ENCODE measurements at regions not wholly inside any gene's neighbourhood (a gene's known extent, or its start where the extent isn't known, plus 50 kb on each side); places are given as distances from the start of the nearest gene placed in this dataset.

DNA sequence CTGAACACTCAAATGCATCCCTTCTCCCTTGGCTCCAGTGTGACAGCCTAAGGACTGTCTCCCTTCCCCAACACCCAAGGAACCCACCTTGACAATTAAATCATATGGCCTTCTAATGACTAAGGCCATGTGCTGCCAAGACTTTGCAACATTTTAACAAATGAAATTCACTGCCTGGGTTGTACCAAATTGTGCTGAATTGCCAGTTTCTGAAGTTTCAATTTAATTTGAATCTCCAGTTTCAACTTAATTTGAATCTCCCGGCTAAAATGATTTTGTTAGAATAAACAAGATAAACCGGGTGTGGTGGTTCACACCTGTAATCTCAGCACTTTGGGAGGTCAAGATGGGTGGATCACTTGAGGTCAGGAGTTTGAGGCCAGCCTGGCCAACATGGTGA, 72.4 kb upstream of the RAP2B start:
- Histone ChIP-seq H3K27me3 (ENCODE audit: insufficient read depth, low read length) (no peaks in the 10 kb centered on the region), H3K36me3 (ENCODE audit: insufficient read depth, low read length) (no peaks in the 10 kb centered on the region), H2AFZ (ENCODE audit: low read length, unreplicated experiment) (no peak overlapping the region), H3K4me3 (ENCODE audit: low read depth, low read length) (no peak overlapping the region), H3K4me1 (ENCODE audit: control insufficient read depth, insufficient read depth, low read length, unreplicated experiment) (peaks cover 1% of the 10 kb centered on the region), H3K27ac (ENCODE audit: low read depth, low read length) (no peak overlapping the region), H3K79me2 (ENCODE audit: control insufficient read depth, insufficient read depth, low read length, unreplicated experiment) (no peaks in the 10 kb centered on the region)

- Histone ChIP-seq H3K4me1 (ENCODE audit: control insufficient read depth, insufficient read depth, low read length, unreplicated experiment) (no peaks in the 10 kb centered on the region), H3K79me2 (ENCODE audit: control insufficient read depth, insufficient read depth, low read length, unreplicated experiment) (no peaks in the 10 kb centered on the region), H3K4me3 (ENCODE audit: low read depth, low read length) (no peak overlapping the region), H3K36me3 (ENCODE audit: insufficient read depth, low read length) (no peaks in the 10 kb centered on the region), H3K27ac (ENCODE audit: low read depth, low read length) (no peak overlapping the region), H3K27me3 (ENCODE audit: insufficient read depth, low read length) (no peaks in the 10 kb centered on the region), H2AFZ (ENCODE audit: low read length, unreplicated experiment) (no peak overlapping the region)
These were observed 71.1 kb upstream of the RAP2B start for GRCh38 chr3:153090973-153091372.

DNA sequence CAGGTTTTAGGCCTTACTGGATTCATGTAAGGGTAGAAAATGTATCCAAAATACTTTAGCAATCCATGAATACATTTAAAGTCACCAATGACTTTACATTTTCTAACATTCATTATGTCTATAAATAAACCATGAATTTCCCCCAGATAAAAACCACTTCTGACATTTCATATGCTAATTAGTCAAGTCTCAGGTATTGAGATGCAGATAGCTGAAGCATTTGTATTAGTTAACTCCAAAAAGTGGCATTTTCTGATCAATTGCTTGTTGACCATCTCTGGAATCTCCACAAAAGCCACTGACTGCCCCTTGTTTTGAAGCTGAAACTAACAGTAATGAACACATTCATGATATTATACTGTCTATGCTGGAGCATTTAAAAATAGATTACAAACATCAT, 68.4 kb upstream of the RAP2B start:
- Histone ChIP-seq H3K4me3 (ENCODE audit: low read depth, low read length) (no peak overlapping the region), H3K27ac (ENCODE audit: low read depth, low read length) (no peak overlapping the region), H3K36me3 (ENCODE audit: insufficient read depth, low read length) (no peaks in the 10 kb centered on the region), H3K79me2 (ENCODE audit: control insufficient read depth, insufficient read depth, low read length, unreplicated experiment) (no peaks in the 10 kb centered on the region), H2AFZ (ENCODE audit: low read length, unreplicated experiment) (peak overlapping the region; percentile 3), H3K4me1 (ENCODE audit: control insufficient read depth, insufficient read depth, low read length, unreplicated experiment) (no peaks in the 10 kb centered on the region), H3K27me3 (ENCODE audit: insufficient read depth, low read length) (no peaks in the 10 kb centered on the region)

- Histone ChIP-seq H2AFZ (ENCODE audit: low read length, unreplicated experiment) (peak overlapping the region; percentile 5), H3K79me2 (ENCODE audit: control insufficient read depth, insufficient read depth, low read length, unreplicated experiment) (no peaks in the 10 kb centered on the region), H3K27ac (ENCODE audit: low read depth, low read length) (no peak overlapping the region), H3K4me1 (ENCODE audit: control insufficient read depth, insufficient read depth, low read length, unreplicated experiment) (no peaks in the 10 kb centered on the region), H3K4me3 (ENCODE audit: low read depth, low read length) (no peak overlapping the region), H3K36me3 (ENCODE audit: insufficient read depth, low read length) (no peaks in the 10 kb centered on the region), H3K27me3 (ENCODE audit: insufficient read depth, low read length) (no peaks in the 10 kb centered on the region)
These were observed 67.6 kb upstream of the RAP2B start for GRCh38 chr3:153094386-153094785.

DNA sequence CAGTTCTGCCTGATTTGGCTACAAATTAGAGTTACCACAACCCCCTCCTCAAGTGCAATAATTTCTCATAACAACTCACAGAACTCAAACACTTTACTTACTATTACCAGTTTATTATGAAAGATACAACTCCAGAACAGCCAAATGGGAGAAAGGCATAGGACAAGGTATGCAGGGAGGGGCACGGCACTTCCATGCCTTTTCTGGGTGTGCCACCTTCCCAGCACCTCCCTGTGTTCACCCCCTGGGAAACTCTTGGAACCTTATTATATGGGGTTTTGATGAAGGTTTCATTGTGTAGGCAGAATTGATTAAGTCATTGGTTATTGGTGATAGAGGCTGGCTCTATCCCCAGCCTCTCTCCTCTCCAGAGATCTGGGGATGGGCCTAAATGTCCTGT, 66.6 kb upstream of the RAP2B start:
- Histone ChIP-seq H2AFZ (ENCODE audit: low read length, unreplicated experiment) (no peak overlapping the region), H3K79me2 (ENCODE audit: control insufficient read depth, insufficient read depth, low read length, unreplicated experiment) (no peaks in the 10 kb centered on the region), H3K27me3 (ENCODE audit: insufficient read depth, low read length) (no peaks in the 10 kb centered on the region), H3K36me3 (ENCODE audit: insufficient read depth, low read length) (no peaks in the 10 kb centered on the region), H3K4me1 (ENCODE audit: control insufficient read depth, insufficient read depth, low read length, unreplicated experiment) (no peaks in the 10 kb centered on the region), H3K4me3 (ENCODE audit: low read depth, low read length) (no peak overlapping the region), H3K27ac (ENCODE audit: low read depth, low read length) (no peak overlapping the region)

DNA sequence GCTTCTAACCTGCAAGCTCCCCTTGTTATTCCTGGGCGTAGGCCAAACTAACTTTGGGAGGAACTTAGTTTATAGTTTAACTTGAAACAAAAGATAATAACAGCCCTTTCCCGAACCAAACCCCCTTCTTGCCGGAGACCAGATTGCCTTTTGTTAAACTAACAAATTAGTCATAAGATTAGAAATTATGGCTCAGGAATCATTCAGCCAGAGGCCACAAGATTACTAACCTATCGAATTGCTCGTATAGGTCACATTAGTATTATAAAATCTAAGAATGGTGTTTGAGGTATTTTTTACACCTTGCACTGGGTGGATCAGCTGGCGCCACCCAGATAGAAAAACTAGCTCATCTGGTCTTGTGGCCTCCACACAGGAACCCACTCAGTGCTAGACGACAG, 65.3 kb upstream of the RAP2B start:
- Histone ChIP-seq H3K27ac (ENCODE audit: low read depth, low read length) (no peak overlapping the region), H3K4me3 (ENCODE audit: low read depth, low read length) (no peak overlapping the region), H3K79me2 (ENCODE audit: control insufficient read depth, insufficient read depth, low read length, unreplicated experiment) (no peaks in the 10 kb centered on the region), H2AFZ (ENCODE audit: low read length, unreplicated experiment) (no peak overlapping the region), H3K27me3 (ENCODE audit: insufficient read depth, low read length) (no peaks in the 10 kb centered on the region), H3K4me1 (ENCODE audit: control insufficient read depth, insufficient read depth, low read length, unreplicated experiment) (no peaks in the 10 kb centered on the region), H3K36me3 (ENCODE audit: insufficient read depth, low read length) (no peaks in the 10 kb centered on the region)

DNA sequence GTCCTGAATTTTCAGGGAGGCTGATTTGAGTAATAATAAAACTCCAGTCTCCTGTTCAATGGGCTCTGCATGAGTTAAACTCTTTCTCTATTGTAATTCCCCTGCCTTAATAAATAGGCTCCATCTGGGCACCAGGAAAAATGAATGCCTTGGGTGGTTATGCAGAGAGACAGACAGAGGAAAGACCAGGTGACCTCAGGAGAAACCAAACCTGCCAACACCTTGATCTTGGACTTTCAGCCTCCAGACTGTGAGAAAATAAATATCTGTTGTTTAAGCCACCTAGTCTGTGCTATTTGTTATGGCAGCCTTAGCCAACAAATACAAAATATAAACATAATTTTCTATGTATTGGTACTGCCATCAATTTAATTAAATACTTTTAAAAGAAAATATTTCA, 64.8 kb upstream of the RAP2B start:
- no peaks in the 10 kb centered on the region for H3K36me3 ChIP-seq (ENCODE audit: insufficient read depth, low read length)
- H3K27ac ChIP-seq (ENCODE audit: low read depth, low read length) = no peak overlapping the region
- no peaks in the 10 kb centered on the region for H3K4me1 ChIP-seq (ENCODE audit: control insufficient read depth, insufficient read depth, low read length, unreplicated experiment)
- no peak overlapping the region for H2AFZ ChIP-seq (ENCODE audit: low read length, unreplicated experiment)
- no peaks in the 10 kb centered on the region for H3K79me2 ChIP-seq (ENCODE audit: control insufficient read depth, insufficient read depth, low read length, unreplicated experiment)
- no peaks in the 10 kb centered on the region for H3K27me3 ChIP-seq (ENCODE audit: insufficient read depth, low read length)
- no peak overlapping the region for H3K4me3 ChIP-seq (ENCODE audit: low read depth, low read length)

DNA sequence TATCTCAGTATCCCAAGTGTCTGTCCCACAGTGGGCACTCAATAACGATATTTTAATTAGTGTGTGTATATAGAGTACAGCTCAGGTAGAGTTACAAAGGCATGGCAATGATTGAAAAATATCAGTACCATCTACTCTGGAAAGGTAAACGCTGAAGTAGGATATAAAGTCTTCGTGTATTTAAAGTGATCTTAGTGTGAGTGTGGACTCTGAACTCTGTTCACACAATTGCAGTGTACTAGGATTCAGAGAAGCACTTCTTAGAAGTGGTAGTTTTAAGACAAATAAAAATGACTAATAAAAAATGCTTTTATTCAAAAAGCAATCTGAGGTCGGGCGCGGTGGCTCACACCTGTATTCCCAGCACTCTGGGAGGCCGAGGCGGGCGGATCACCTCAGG, 62.9 kb upstream of the RAP2B start:
- H3K36me3 ChIP-seq (ENCODE audit: insufficient read depth, low read length) = no peaks in the 10 kb centered on the region
- no peak overlapping the region for H3K27ac ChIP-seq (ENCODE audit: low read depth, low read length)
- no peaks in the 10 kb centered on the region for H3K79me2 ChIP-seq (ENCODE audit: control insufficient read depth, insufficient read depth, low read length, unreplicated experiment)
- H3K4me1 ChIP-seq (ENCODE audit: control insufficient read depth, insufficient read depth, low read length, unreplicated experiment) = no peaks in the 10 kb centered on the region
- no peak overlapping the region for H3K4me3 ChIP-seq (ENCODE audit: low read depth, low read length)
- no peak overlapping the region for H2AFZ ChIP-seq (ENCODE audit: low read length, unreplicated experiment)
- H3K27me3 ChIP-seq (ENCODE audit: insufficient read depth, low read length) = no peaks in the 10 kb centered on the region

- H3K27ac ChIP-seq (ENCODE audit: low read depth, low read length) = no peak overlapping the region
- no peaks in the 10 kb centered on the region for H3K27me3 ChIP-seq (ENCODE audit: insufficient read depth, low read length)
- no peaks in the 10 kb centered on the region for H3K36me3 ChIP-seq (ENCODE audit: insufficient read depth, low read length)
- no peak overlapping the region for H3K4me3 ChIP-seq (ENCODE audit: low read depth, low read length)
- H3K4me1 ChIP-seq (ENCODE audit: control insufficient read depth, insufficient read depth, low read length, unreplicated experiment) = no peaks in the 10 kb centered on the region
- H3K79me2 ChIP-seq (ENCODE audit: control insufficient read depth, insufficient read depth, low read length, unreplicated experiment) = no peaks in the 10 kb centered on the region
- H2AFZ ChIP-seq (ENCODE audit: low read length, unreplicated experiment) = no peak overlapping the region
These were observed 58.5 kb upstream of the RAP2B start for GRCh38 chr3:153103406-153103945.

DNA sequence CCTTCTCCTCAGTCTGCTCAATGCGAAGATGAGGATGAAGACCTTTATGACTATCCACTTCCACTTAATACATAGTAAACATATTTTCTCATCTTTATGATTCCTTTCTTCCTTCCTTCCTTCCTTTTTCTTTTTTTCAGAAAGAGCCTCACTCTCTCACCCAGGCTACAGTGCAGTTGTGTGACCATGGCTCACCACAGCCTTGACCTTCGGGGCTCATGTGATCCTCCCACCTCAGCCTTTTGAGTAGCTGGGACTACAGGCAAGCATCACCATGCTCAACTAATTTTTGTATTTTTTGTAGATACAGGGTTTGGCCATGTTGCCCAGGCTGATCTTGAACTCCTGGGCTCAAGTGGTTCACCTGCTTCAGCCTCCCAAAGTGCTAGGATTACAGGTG, 52.0 kb upstream of the RAP2B start:
- Histone ChIP-seq H3K4me1 (ENCODE audit: control insufficient read depth, insufficient read depth, low read length, unreplicated experiment) (no peaks in the 10 kb centered on the region), H2AFZ (ENCODE audit: low read length, unreplicated experiment) (no peak overlapping the region), H3K27ac (ENCODE audit: low read depth, low read length) (no peak overlapping the region), H3K36me3 (ENCODE audit: insufficient read depth, low read length) (no peaks in the 10 kb centered on the region), H3K4me3 (ENCODE audit: low read depth, low read length) (no peak overlapping the region), H3K27me3 (ENCODE audit: insufficient read depth, low read length) (no peaks in the 10 kb centered on the region), H3K79me2 (ENCODE audit: control insufficient read depth, insufficient read depth, low read length, unreplicated experiment) (no peaks in the 10 kb centered on the region)

GRCh38 chr3:153111016-153111415, 51.0 kb upstream of the RAP2B start:
- Histone ChIP-seq H3K27me3 (ENCODE audit: insufficient read depth, low read length) (no peaks in the 10 kb centered on the region), H3K4me3 (ENCODE audit: low read depth, low read length) (no peak overlapping the region), H3K79me2 (ENCODE audit: control insufficient read depth, insufficient read depth, low read length, unreplicated experiment) (no peaks in the 10 kb centered on the region), H3K36me3 (ENCODE audit: insufficient read depth, low read length) (no peaks in the 10 kb centered on the region), H3K27ac (ENCODE audit: low read depth, low read length) (no peak overlapping the region), H2AFZ (ENCODE audit: low read length, unreplicated experiment) (no peak overlapping the region), H3K4me1 (ENCODE audit: control insufficient read depth, insufficient read depth, low read length, unreplicated experiment) (no peaks in the 10 kb centered on the region)
